ENCODE measurements at regions not wholly inside any gene's neighbourhood (a gene's known extent, or its start where the extent isn't known, plus 50 kb on each side); places are given as distances from the start of the nearest gene placed in this dataset.
"Not testable (repeated sequence)": the region's sequence is repeated elsewhere in the genome, so short reads cannot be mapped to it uniquely, and the experiment has no call there.

- not testable (repeated sequence) for H3K27me3 ChIP-seq (replicated peaks; ENCODE audit: control insufficient read depth, insufficient read depth, low read length); H3K9ac ChIP-seq (ENCODE audit: low read length); H3K4me1 ChIP-seq (ENCODE audit: control insufficient read depth, insufficient read depth, low read length); H3K9me3 ChIP-seq (ENCODE audit: control insufficient read depth, low read length); DNase-seq (ENCODE audit: low read depth); H3K36me3 ChIP-seq (ENCODE audit: control insufficient read depth, insufficient read depth, low read length, severe bottlenecking); H3K4me3 ChIP-seq (ENCODE audit: low read length)
Observed at GRCh38 chr2:91527491-91528031, 2836.1 kb downstream of the RPIA start.

GRCh38 chr2:91528361-91528760, 2836.9 kb downstream of the RPIA start:
- not testable (repeated sequence) for H3K27me3 ChIP-seq (replicated peaks; ENCODE audit: control insufficient read depth, insufficient read depth, low read length); H3K9me3 ChIP-seq (ENCODE audit: control insufficient read depth, low read length); H3K4me1 ChIP-seq (ENCODE audit: control insufficient read depth, insufficient read depth, low read length); H3K4me3 ChIP-seq (ENCODE audit: low read length); DNase-seq (ENCODE audit: low read depth); H3K36me3 ChIP-seq (ENCODE audit: control insufficient read depth, insufficient read depth, low read length, severe bottlenecking); H3K9ac ChIP-seq (ENCODE audit: low read length)

DNA sequence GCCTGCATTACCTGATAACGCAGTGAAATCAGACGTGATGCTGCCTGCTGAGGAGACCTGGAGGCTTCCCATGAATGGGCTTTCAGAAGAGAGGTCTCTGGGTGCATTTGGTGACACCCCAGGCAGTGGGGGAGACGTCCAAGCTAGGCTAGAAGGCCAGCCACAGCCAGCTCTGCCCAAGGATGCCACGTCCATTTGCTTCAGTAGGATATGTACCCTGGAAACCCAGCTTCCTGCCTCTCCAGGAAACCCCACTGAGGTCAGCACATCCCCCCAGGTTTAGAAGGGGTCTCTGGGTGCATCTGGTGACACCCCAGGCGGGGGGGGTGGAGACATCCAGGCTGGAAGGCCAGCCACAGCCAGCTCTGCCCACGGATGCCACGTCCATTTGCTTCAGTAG, 2844.6 kb downstream of the RPIA start:
- not testable (repeated sequence) for H3K9me3 ChIP-seq (ENCODE audit: control insufficient read depth, low read length); H3K9ac ChIP-seq (ENCODE audit: low read length); H3K4me1 ChIP-seq (ENCODE audit: control insufficient read depth, insufficient read depth, low read length); H3K4me3 ChIP-seq (ENCODE audit: low read length); DNase-seq (ENCODE audit: low read depth); H3K36me3 ChIP-seq (ENCODE audit: control insufficient read depth, insufficient read depth, low read length, severe bottlenecking); H3K27me3 ChIP-seq (replicated peaks; ENCODE audit: control insufficient read depth, insufficient read depth, low read length)

DNA sequence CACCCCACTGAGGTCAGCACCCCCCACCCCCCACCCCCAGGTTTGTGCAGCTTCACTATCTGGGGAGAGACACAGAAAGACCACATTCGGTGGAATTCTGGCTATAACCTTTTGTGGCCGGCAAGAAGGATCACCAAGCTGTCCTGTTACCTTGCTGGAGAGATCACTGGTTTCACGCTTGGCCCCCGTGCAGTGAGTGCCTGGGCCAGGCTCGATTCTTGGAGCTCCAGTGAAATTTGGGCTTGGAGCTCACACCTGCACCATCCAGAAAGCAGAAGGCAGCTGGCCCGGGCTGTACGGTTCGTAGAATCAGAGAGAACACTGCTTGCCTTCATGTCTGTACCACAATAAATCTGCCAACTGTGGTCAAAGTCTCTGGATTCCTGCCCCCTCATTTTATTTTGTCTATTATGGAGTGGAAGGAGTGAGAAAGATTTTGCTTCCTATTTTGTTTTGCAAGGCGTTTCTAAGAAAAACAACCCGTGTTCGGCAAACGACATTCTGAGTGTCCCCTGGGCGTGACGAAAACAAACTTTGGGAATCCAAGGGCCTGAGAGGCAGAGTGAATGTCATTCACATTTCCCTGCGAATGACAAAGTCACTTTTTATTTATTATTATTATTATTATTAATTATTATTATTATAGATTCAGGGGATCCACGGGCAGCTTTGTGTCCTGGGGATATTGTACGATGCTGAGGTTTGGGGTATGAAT, 2845.2 kb downstream of the RPIA start:
- not testable (repeated sequence) for H3K4me3 ChIP-seq (ENCODE audit: low read length); H3K36me3 ChIP-seq (ENCODE audit: control insufficient read depth, insufficient read depth, low read length, severe bottlenecking); DNase-seq (ENCODE audit: low read depth); H3K9ac ChIP-seq (ENCODE audit: low read length); H3K4me1 ChIP-seq (ENCODE audit: control insufficient read depth, insufficient read depth, low read length); H3K27me3 ChIP-seq (replicated peaks; ENCODE audit: control insufficient read depth, insufficient read depth, low read length); H3K9me3 ChIP-seq (ENCODE audit: control insufficient read depth, low read length)

DNA sequence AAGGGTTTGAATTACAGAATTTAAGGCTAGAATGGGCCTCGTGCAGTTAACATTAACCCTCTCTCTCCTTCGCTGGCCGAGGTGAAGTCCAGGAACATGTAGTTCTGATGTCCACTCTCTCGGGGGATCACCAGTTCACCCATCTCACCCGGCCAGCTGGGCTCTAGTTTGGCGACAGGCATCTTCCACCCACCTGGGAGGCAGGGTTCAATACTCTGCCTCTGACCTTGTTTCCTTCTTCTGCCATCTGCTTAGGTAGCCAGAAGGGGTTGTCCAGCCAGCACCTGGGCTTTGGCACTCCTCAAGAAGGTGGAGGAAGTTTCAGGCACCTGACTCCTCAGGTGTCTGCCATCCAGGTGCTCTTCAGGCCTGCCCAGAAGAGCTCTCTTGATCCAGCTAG, 2857.8 kb downstream of the RPIA start:
- H3K4me3 ChIP-seq (ENCODE audit: low read length); H3K36me3 ChIP-seq (ENCODE audit: control insufficient read depth, insufficient read depth, low read length, severe bottlenecking); DNase-seq (ENCODE audit: low read depth); H3K4me1 ChIP-seq (ENCODE audit: control insufficient read depth, insufficient read depth, low read length); H3K9me3 ChIP-seq (ENCODE audit: control insufficient read depth, low read length); H3K27me3 ChIP-seq (replicated peaks; ENCODE audit: control insufficient read depth, insufficient read depth, low read length): not testable (repeated sequence)
- peak overlapping the region; percentile 34 for H3K9ac ChIP-seq (ENCODE audit: low read length)

DNA sequence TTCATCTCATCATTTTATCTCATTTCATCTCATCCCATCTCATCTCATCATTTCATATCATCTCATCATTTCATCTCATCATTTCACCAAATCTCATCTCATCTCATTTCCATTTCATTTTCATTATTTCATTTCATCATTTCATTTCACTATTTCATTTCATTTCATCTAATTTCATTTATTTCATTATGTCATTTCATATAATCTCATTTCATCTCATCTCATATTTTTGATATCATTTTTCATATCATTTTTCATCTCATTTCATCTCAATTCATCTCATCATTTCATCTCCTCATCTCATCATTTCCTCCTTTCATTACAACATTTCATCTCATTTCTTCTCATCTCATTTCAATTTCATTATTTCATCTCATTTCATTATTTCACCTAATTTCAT, 2866.8 kb downstream of the RPIA start:
- not testable (repeated sequence) for DNase-seq (ENCODE audit: low read depth); H3K9ac ChIP-seq (ENCODE audit: low read length)

GRCh38 chr2:91559269-91559668, 2867.8 kb downstream of the RPIA start:
- H3K4me3 ChIP-seq (ENCODE audit: low read length); H3K9ac ChIP-seq (ENCODE audit: low read length); H3K9me3 ChIP-seq (ENCODE audit: control insufficient read depth, low read length); H3K36me3 ChIP-seq (ENCODE audit: control insufficient read depth, insufficient read depth, low read length, severe bottlenecking); H3K27me3 ChIP-seq (replicated peaks; ENCODE audit: control insufficient read depth, insufficient read depth, low read length); H3K4me1 ChIP-seq (ENCODE audit: control insufficient read depth, insufficient read depth, low read length); DNase-seq (ENCODE audit: low read depth): not testable (repeated sequence)

More for the DNA sequence above, 2866.8 kb downstream of the RPIA start:
- H3K4me1 ChIP-seq (ENCODE audit: control insufficient read depth, insufficient read depth, low read length); H3K4me3 ChIP-seq (ENCODE audit: low read length); H3K36me3 ChIP-seq (ENCODE audit: control insufficient read depth, insufficient read depth, low read length, severe bottlenecking); H3K9me3 ChIP-seq (ENCODE audit: control insufficient read depth, low read length); H3K27me3 ChIP-seq (replicated peaks; ENCODE audit: control insufficient read depth, insufficient read depth, low read length): not testable (repeated sequence)

- H3K9ac ChIP-seq (ENCODE audit: low read length); DNase-seq (ENCODE audit: low read depth); H3K9me3 ChIP-seq (ENCODE audit: control insufficient read depth, low read length); H3K4me3 ChIP-seq (ENCODE audit: low read length); H3K36me3 ChIP-seq (ENCODE audit: control insufficient read depth, insufficient read depth, low read length, severe bottlenecking); H3K4me1 ChIP-seq (ENCODE audit: control insufficient read depth, insufficient read depth, low read length); H3K27me3 ChIP-seq (replicated peaks; ENCODE audit: control insufficient read depth, insufficient read depth, low read length): not testable (repeated sequence)
Observed at GRCh38 chr2:91559886-91560614, 2868.6 kb downstream of the RPIA start.

DNA sequence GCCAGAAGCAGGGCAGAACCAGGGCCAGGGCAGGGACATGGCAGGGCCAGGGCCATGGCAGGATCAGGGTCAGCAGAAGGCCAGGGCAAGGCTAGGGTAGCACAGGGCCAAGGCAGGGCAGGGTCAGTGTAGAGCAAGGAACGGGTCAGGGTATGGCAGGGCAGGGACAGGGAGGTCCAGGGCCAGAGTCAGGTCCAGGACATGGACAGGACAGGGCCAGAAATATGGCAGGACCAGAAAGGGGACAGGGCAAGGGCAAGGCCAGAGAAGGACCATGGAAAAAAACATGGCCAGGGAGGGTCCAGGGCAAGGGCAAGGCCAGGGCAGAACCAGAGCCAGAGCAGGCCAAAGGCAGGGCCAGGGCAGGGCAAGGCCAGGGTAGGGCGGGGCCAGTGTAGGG, 2870.7 kb downstream of the RPIA start:
- not testable (repeated sequence) for DNase-seq (ENCODE audit: low read depth); H3K9ac ChIP-seq (ENCODE audit: low read length); H3K4me3 ChIP-seq (ENCODE audit: low read length); H3K36me3 ChIP-seq (ENCODE audit: control insufficient read depth, insufficient read depth, low read length, severe bottlenecking); H3K9me3 ChIP-seq (ENCODE audit: control insufficient read depth, low read length); H3K27me3 ChIP-seq (replicated peaks; ENCODE audit: control insufficient read depth, insufficient read depth, low read length); H3K4me1 ChIP-seq (ENCODE audit: control insufficient read depth, insufficient read depth, low read length)

- H3K4me3 ChIP-seq (ENCODE audit: low read length); H3K36me3 ChIP-seq (ENCODE audit: control insufficient read depth, insufficient read depth, low read length, severe bottlenecking); H3K9ac ChIP-seq (ENCODE audit: low read length); H3K9me3 ChIP-seq (ENCODE audit: control insufficient read depth, low read length); DNase-seq (ENCODE audit: low read depth); H3K27me3 ChIP-seq (replicated peaks; ENCODE audit: control insufficient read depth, insufficient read depth, low read length); H3K4me1 ChIP-seq (ENCODE audit: control insufficient read depth, insufficient read depth, low read length): not testable (repeated sequence)
Observed at GRCh38 chr2:91564700-91565099, 2873.2 kb downstream of the RPIA start.

GRCh38 chr2:91565689-91566430, 2874.4 kb downstream of the RPIA start:
- not testable (repeated sequence) for H3K4me1 ChIP-seq (ENCODE audit: control insufficient read depth, insufficient read depth, low read length); H3K9me3 ChIP-seq (ENCODE audit: control insufficient read depth, low read length); H3K9ac ChIP-seq (ENCODE audit: low read length); H3K27me3 ChIP-seq (replicated peaks; ENCODE audit: control insufficient read depth, insufficient read depth, low read length); H3K36me3 ChIP-seq (ENCODE audit: control insufficient read depth, insufficient read depth, low read length, severe bottlenecking); DNase-seq (ENCODE audit: low read depth); H3K4me3 ChIP-seq (ENCODE audit: low read length)
